GM23338 (cell line): ENCODE measurements at regions not wholly inside any gene's neighbourhood (a gene's known extent, or its start where the extent isn't known, plus 50 kb on each side); places are given as distances from the start of the nearest gene placed in this dataset.
"Not testable (repeated sequence)": the region's sequence is repeated elsewhere in the genome, so short reads cannot be mapped to it uniquely, and the experiment has no call there.

Experiments used
- ATAC-seq: fragments of 200-7000 bp; cut with Tn5 transposase; 3 replicates; pipeline ENCODE4 v1.9.1; 2020
- DNase-seq: peaks from one replicate; pipeline ENCODE4 v3.0.0-alpha.2; 2015; ENCODE audit warnings: low spot score
- H2AFZ ChIP-seq: fragments of 200-600 bp; sonication (generic); 2 replicates; pipeline ENCODE4 v1.8.0; 2016; ENCODE audit warnings: antibody characterized with exemption, mild to moderate bottlenecking, moderate library complexity
- H3F3A ChIP-seq: fragments of 200-600 bp; sonication (generic); replicated peaks from 2 replicates; pipeline ENCODE4 v1.8.0; 2017; ENCODE audit warnings: antibody characterized with exemption, mixed run types, low read depth
- H3K27ac ChIP-seq: fragments of 200-600 bp; sonication (generic); 2 replicates; pipeline ENCODE4 v1.6.1; 2016; ENCODE audit warnings: low read depth
- H3K27me3 ChIP-seq: fragments of 200-600 bp; sonication (generic); 2 replicates; pipeline ENCODE4 v1.8.0; 2016; ENCODE audit warnings: mild to moderate bottlenecking, mixed run types, moderate library complexity; ENCODE audit not compliant: insufficient read depth
- H3K36me3 ChIP-seq: fragments of 200-600 bp; sonication (generic); 2 replicates; pipeline ENCODE4 v1.8.0; 2016; ENCODE audit warnings: mild to moderate bottlenecking; ENCODE audit not compliant: insufficient read depth
- H3K4me1 ChIP-seq: fragments of 200-600 bp; sonication (generic); 2 replicates; pipeline ENCODE4 v1.8.0; 2016; ENCODE audit warnings: mild to moderate bottlenecking, moderate library complexity; ENCODE audit not compliant: insufficient read depth
- H3K4me2 ChIP-seq: fragments of 200-600 bp; sonication (generic); 2 replicates; pipeline ENCODE4 v1.7.1; 2017; ENCODE audit warnings: mixed run types
- H3K4me3 ChIP-seq: fragments of 200-600 bp; sonication (generic); 2 replicates; pipeline ENCODE4 v1.6.1; 2016; ENCODE audit warnings: mixed run types
- H3K79me2 ChIP-seq: fragments of 200-600 bp; sonication (generic); replicated peaks from 2 replicates; pipeline ENCODE4 v1.8.0; 2017; ENCODE audit warnings: mild to moderate bottlenecking; ENCODE audit not compliant: insufficient read depth
- H3K9me2 ChIP-seq: fragments of 200-600 bp; sonication (generic); 2 replicates; pipeline ENCODE4 v1.8.0; 2017; ENCODE audit not compliant: insufficient read depth
- H4K20me1 ChIP-seq: fragments of 200-600 bp; sonication (generic); replicated peaks from 2 replicates; pipeline ENCODE4 v1.8.0; 2017; ENCODE audit warnings: mild to moderate bottlenecking; ENCODE audit not compliant: insufficient read depth
- H3K27ac Mint-ChIP-seq: 2 replicates; pipeline ENCODE4 v1.8.0; 2020; ENCODE audit warnings: inconsistent platforms, mild to moderate bottlenecking, moderate library complexity, mixed read lengths
- H3K27me3 Mint-ChIP-seq: 3 replicates; pipeline ENCODE4 v1.8.0; 2022; ENCODE audit warnings: low read depth, mild to moderate bottlenecking, moderate library complexity, mixed read lengths, inconsistent platforms; ENCODE audit not compliant: insufficient read depth, poor library complexity
- H3K36me3 Mint-ChIP-seq: 3 replicates; pipeline ENCODE4 v1.8.0; 2021; ENCODE audit warnings: low read depth, mild to moderate bottlenecking, inconsistent platforms, moderate library complexity, mixed read lengths
- H3K4me1 Mint-ChIP-seq: 3 replicates; pipeline ENCODE4 v1.8.0; 2020; ENCODE audit warnings: mild to moderate bottlenecking, inconsistent platforms, mixed read lengths
- H3K4me3 Mint-ChIP-seq: 3 replicates; pipeline ENCODE4 v1.8.0; 2021; ENCODE audit warnings: moderate library complexity, mild to moderate bottlenecking, inconsistent platforms, mixed read lengths
- H3K9me3 Mint-ChIP-seq: 3 replicates; pipeline ENCODE4 v1.8.0; 2020; ENCODE audit warnings: moderate library complexity, mild to moderate bottlenecking, inconsistent platforms, mixed read lengths
- CREB1 ChIP-seq: fragments of 250-450 bp; sonication (Bioruptor Pico); IDR thresholded peaks from 2 replicates; pipeline ENCODE4 v1.5.0; 2020; ENCODE audit warnings: low read depth, mild to moderate bottlenecking, moderate library complexity
- ETS1 ChIP-seq: IDR thresholded peaks from 2 replicates; pipeline ENCODE4 v1.6.1; 2016; ENCODE audit warnings: antibody characterized with exemption
- EZH2 ChIP-seq: fragments of 200-600 bp; sonication (generic); IDR thresholded peaks from one replicate; pipeline ENCODE4 v1.8.0; 2017; ENCODE audit warnings: antibody characterized with exemption, mild to moderate bottlenecking, low read depth; ENCODE audit not compliant: unreplicated experiment
- EZH2phosphoT487 ChIP-seq: fragments of 200-600 bp; sonication (generic); IDR thresholded peaks from one replicate; pipeline ENCODE4 v1.8.1; 2018; ENCODE audit warnings: antibody characterized with exemption; ENCODE audit not compliant: unreplicated experiment
- JUNB ChIP-seq: IDR thresholded peaks from one replicate; pipeline ENCODE4 v1.6.1; 2016; ENCODE audit warnings: antibody characterized with exemption; ENCODE audit not compliant: unreplicated experiment
- NANOG ChIP-seq: IDR thresholded peaks from 2 replicates; pipeline ENCODE4 v1.6.1; 2016; ENCODE audit warnings: antibody characterized with exemption, borderline replicate concordance
- POLR2AphosphoS5 ChIP-seq: IDR thresholded peaks from 2 replicates; pipeline ENCODE4 v1.6.1; 2016; ENCODE audit warnings: antibody characterized with exemption, low read depth
- REST ChIP-seq: IDR thresholded peaks from one replicate; pipeline ENCODE4 v1.6.1; 2018; ENCODE audit warnings: antibody characterized with exemption; ENCODE audit not compliant: unreplicated experiment
- STAT1 ChIP-seq: IDR thresholded peaks from one replicate; pipeline ENCODE4 v1.6.1; 2016; ENCODE audit warnings: antibody characterized with exemption; ENCODE audit not compliant: unreplicated experiment
- ZNF114 ChIP-seq: fragments of 250-450 bp; sonication (Bioruptor Pico); IDR thresholded peaks from 2 replicates; pipeline ENCODE4 v1.5.0; 2020; ENCODE audit warnings: mild to moderate bottlenecking, moderate library complexity
- ZNF331 ChIP-seq: fragments of 250-450 bp; sonication (Bioruptor Pico); IDR thresholded peaks from 2 replicates; pipeline ENCODE4 v1.5.0; 2020; ENCODE audit warnings: low read depth, mild to moderate bottlenecking, moderate library complexity
- ZNF462 ChIP-seq: fragments of 250-450 bp; sonication (Bioruptor Pico); IDR thresholded peaks from 2 replicates; pipeline ENCODE4 v1.5.0; 2020; ENCODE audit warnings: mild to moderate bottlenecking, moderate library complexity

GRCh38 chr18:21975954-21976353, 193.4 kb upstream of the GATA6 start:
- H3K4me2 ChIP-seq, H3K79me2 ChIP-seq, ATAC-seq, H3K27me3 Mint-ChIP-seq, H3K27ac ChIP-seq, H3K9me2 ChIP-seq, H3K4me3 ChIP-seq, H3K36me3 ChIP-seq, H3K27ac Mint-ChIP-seq, H3K9me3 Mint-ChIP-seq, H3K4me3 Mint-ChIP-seq, DNase-seq, H3K36me3 Mint-ChIP-seq, H4K20me1 ChIP-seq, H3F3A ChIP-seq, H2AFZ ChIP-seq, H3K27me3 ChIP-seq: not testable (repeated sequence)
- H3K4me1 Mint-ChIP-seq: peaks cover 12% of the 10 kb centered on the region
- H3K4me1 ChIP-seq: peaks cover 14% of the 10 kb centered on the region

- Mint-ChIP-seq H3K27me3 (peaks cover 5% of the 10 kb centered on the region), H3K36me3 (no peaks in the 10 kb centered on the region), H3K4me3 (no peak overlapping the region), H3K4me1 (peaks cover 12% of the 10 kb centered on the region), H3K27ac (no peak overlapping the region), H3K9me3 (peaks cover 4% of the 10 kb centered on the region; the same call in 1 of the 3 replicates)
- Histone ChIP-seq H3K36me3 (no peaks in the 10 kb centered on the region), H3K27me3 (no peaks in the 10 kb centered on the region), H3F3A (no peaks in the 10 kb centered on the region), H3K4me3 (no peak overlapping the region), H3K27ac (no peak overlapping the region), H2AFZ (peak overlapping the region; percentile 97), H3K4me1 (peaks cover 14% of the 10 kb centered on the region), H3K79me2 (no peaks in the 10 kb centered on the region), H3K9me2 (no peaks in the 10 kb centered on the region), H4K20me1 (no peaks in the 10 kb centered on the region), H3K4me2 (0 out of 2 replicates have a peak overlapping the region, but pooled peaks have one; percentile 20)
- ATAC-seq (no peak; the same call in 2 of the 3 replicates), DNase-seq (no peak)
- TF ChIP-seq REST (no peak), JUNB (no peak), ZNF331 (CRISPR knock-in tag) (no peak), POLR2AphosphoS5 (no peak), EZH2phosphoT487 (no peak), ETS1 (no peak), NANOG (no peak), EZH2 (no peak), ZNF114 (no peak), CREB1 (no peak), ZNF462 (CRISPR knock-in tag) (no peak), STAT1 (no peak)
Measured at GRCh38 chr18:21978546-21979170, 190.7 kb upstream of the GATA6 start.
